ENCODE measurements at regions not wholly inside any gene's neighbourhood (a gene's known extent, or its start where the extent isn't known, plus 50 kb on each side); places are given as distances from the start of the nearest gene placed in this dataset.

DNA sequence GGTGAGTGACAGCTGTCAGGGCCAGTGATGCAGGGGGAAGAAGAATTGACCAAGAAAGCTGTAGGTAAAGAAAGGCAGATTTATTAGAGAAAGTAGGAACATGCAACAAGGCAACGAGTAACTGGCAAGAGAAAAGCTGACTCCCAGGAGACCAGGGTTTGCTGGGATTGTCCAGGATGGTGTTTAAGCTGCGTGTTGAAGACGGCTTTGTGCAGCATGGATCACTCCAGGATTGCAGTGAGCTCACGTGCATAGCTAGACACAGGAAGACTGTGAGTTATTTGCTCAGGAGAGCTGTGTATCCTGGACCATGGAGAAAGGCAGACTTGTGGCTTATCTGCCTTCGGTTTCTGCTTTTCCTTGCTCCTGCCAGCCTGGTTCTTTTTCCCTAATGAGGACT, 87.6 kb downstream of the TTLL2 start:
- TF ChIP-seq, protein P1, sequence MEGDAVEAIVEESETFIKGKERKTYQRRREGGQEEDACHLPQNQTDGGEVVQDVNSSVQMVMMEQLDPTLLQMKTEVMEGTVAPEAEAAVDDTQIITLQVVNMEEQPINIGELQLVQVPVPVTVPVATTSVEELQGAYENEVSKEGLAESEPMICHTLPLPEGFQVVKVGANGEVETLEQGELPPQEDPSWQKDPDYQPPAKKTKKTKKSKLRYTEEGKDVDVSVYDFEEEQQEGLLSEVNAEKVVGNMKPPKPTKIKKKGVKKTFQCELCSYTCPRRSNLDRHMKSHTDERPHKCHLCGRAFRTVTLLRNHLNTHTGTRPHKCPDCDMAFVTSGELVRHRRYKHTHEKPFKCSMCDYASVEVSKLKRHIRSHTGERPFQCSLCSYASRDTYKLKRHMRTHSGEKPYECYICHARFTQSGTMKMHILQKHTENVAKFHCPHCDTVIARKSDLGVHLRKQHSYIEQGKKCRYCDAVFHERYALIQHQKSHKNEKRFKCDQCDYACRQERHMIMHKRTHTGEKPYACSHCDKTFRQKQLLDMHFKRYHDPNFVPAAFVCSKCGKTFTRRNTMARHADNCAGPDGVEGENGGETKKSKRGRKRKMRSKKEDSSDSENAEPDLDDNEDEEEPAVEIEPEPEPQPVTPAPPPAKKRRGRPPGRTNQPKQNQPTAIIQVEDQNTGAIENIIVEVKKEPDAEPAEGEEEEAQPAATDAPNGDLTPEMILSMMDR (IDR thresholded peaks at IDR 0.05) = no peak
- TF ChIP-seq POLR2A (IDR thresholded peaks at IDR 0.05) = no peak

Measured in tibial nerve (tissue), 3 donors.